ENCODE measurements at regions not wholly inside any gene's neighbourhood (a gene's known extent, or its start where the extent isn't known, plus 50 kb on each side); places are given as distances from the start of the nearest gene placed in this dataset.

DNA sequence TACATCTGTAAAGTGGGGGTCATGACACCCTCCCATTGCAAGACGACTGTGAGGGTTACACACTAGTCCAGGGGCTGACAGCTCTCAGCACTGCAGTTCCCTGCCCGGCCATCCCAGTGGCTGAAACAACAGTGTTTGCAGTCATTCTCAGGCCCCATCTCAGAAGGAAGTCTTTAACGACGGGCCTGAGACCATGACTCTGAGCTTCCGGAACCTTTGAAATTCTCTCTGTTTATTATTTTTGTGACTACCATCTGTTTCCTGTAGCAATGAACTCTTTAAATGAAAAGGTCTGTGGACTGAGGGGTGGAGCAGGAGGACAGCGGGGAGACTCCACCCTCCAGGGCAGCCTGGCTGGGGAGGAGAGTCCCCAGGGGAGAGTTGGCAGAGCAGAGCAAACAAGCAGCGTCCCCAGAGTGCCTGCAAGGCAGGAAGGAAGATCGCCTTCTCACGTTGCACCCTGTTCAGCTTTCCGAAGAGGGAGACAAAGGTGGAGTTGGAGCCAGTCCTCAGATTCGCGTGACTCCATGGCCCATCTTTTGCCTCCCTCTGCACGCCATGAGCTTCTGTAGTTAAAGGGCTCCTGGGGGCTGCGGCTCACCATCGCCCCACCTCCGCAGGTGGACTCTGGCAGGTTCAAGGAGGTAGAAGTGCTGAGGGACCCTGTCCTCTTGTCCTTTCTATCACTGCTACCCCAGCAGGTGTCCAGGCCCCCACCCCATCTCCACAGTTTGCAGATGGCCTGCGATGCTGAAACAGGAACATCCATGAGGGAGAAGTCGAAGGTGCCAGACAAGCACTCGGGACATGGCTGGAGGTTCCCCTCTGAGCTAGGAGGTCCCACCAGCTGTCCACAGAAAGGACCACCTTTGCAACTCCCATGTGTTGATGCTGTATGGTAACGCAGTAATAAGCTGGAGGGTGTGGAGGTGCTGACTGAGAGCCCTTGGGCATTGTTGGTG lies 525.8 kb upstream of the PROK2 start:
- DNase-seq (ENCODE audit: low read depth in 2 of 3, low spot score in 2 of 3) = no peak

DNA sequence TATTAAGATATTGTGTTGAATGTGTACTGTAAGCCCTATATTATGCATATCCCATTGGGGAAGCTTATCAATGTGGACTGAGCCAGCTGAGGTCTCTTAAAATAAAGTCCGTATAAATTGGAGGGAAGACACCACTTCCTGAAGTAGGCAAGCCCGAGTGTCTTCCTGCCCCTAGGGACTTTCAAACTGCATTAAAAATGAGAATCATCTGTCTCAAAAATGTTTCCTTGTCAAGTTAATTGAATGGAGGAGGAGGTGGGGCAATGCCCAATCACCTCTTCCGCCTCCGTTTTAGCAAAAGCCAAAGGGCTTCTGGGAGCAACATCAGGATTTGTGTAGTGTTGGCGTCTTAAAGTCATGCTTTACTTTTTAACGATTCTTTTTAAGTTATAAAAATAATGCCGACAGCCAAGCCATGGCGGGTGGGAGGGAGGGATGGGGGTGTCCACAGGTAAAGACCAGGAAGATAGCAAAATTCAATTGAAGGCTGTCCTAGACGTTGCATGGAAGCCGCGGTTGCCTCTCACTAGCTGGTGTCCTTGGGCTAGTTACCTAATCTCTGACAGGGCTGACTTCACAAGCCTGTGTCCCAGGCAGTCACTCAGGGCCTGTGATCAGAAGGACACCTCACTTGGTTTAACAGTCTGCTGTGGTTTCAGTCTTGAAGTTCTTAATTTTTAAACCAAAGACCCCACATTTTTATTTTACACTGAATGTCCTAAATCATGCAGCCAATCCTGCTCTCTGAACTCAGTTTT lies 524.9 kb upstream of the PROK2 start:
- no peak for DNase-seq (ENCODE audit: low read depth in 2 of 3, low spot score in 2 of 3)

DNA sequence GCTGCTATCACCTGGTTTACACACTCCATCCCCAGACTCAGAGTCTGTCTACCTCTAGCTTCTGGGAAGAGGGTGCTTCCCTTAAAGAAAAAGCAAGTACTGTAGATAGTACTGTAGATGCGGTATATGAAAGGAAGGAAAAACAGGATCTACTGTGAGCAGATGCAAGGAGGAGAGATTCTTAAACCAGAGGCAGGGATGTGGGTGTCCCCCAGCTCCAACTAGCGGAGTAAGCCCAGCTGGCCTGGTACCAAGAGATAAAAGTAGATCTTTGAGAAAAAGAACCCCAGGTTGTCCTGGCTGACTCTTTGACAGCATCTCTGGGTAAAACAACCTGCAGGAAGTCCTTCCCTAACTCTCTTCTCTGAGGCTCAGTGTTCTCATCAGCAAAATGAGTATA lies 523.7 kb upstream of the PROK2 start:
- DNase-seq (ENCODE audit: low read depth in 2 of 3, low spot score in 2 of 3) = no peak

DNA sequence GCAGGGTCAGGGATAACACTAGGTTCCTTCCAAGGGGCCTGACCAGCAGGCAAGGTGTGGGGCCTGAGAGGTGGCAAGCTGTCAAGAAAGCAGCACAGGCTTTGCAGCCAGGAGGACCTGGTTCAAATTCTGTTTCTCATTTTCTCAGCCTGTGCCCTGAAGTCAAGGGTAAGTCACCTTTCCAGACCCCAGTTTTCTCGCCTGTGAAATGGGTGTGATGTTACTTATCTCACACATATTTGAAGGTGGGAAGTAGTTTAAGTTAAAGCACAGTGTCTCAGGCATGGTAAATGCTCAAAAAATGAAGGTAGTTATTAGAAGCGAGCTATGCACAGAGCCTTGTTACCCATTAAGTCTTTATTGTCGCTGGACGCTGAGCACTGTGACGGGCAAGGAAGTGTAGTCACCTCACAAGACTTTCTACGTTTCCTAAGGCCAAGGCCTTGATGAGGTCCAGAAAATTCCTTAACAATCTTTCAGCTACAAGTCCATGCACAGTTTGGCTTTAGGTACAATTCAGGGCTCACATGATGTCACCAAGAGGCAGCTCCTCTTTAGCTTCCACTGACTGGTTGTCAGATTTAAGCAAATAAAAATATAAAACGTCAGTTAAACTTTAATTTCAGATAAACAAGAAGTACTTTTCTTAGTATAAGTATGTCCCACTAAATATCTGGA lies 522.6 kb upstream of the PROK2 start:
- DNase-seq (ENCODE audit: low read depth in 2 of 3, low spot score in 2 of 3) = no peak

DNA sequence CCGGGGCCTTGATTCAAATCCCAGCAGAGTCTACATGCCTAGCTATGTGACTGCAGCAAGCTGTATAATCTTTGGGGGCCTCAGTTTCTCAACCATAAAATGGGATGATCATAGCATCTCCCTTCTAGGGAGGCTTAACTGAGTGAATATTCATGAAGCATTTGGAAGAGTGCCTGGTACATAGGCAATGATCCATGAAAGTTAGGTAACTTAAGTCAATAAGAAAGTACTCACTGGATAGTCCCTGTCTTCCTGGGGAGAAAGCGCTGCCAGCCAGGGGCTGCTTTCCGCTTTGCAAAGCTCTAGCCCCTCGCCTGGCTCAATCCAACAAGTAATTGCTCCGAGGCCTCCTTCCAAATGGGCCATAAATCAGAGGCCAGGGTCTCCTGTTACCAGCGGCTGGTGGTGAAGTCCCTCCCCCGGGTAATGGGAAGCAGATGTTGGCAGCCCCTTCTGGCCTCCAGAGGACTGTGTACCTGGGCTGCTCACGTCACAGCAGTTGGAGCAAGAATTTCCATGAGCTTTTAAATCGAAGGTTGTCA lies 521.9 kb upstream of the PROK2 start:
- no peak for DNase-seq (ENCODE audit: low read depth in 2 of 3, low spot score in 2 of 3)

DNA sequence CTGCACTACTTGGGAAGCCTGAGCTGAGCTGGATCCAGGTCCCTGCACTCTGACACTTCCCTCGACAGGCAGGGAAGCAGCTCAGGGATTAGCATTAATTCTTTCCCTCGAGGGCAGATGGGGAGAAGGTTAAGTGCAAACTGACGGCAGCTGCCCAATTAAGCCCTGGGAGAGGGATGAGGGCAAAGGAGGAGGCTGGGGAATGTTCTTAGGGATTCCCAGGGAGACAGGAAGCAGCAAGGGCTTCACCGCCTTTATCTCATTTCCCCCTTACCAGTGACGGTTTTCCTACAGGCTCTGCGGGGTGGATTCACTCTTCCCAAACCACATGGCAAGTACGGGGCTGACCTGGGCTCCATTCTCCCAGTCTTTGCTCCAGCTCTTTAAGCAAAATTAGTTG lies 519.0 kb upstream of the PROK2 start:
- DNase-seq (ENCODE audit: low read depth in 2 of 3, low spot score in 2 of 3) = no peak

DNA sequence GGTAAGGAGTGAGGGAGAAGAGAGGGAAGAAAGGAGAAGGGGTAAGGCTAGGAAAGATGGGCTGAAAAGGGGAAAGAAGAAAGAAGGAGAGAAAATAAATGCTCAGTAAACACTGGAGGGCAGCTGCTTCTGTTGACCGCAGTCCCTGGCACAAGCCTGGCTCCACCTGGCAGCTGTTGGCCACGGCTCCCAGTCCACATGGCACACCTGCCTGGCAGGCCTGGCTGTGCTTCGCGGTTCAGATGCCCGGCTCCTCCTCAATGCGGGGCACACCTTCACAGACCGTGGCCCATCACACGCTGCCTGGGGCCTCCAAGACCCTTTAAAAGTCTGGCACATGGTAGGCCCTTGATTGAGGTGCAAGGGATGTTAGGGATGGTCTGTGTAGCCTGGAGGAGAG lies 516.8 kb upstream of the PROK2 start:
- DNase-seq (ENCODE audit: low read depth in 2 of 3, low spot score in 2 of 3) = no peak

DNA sequence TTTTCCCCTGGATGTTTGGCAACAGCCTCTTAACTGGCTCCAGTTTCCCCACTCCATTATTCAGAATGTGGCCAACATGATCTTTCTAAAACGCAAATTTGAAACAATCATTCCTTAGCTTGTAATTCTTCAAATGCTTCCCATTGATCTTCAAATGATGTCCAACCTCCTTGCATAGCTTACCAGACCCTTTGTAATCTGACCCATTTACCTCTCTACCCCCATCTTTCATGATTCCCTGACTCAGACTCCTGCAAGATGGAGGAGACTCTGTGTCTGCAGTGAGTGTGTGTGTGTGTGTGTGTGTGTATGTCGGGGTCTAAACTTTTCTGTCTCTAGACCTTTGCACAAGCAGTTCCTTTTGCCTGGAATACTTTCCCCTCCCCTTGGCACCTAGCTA lies 515.7 kb upstream of the PROK2 start:
- DNase-seq (ENCODE audit: low read depth in 2 of 3, low spot score in 2 of 3) = no peak

DNA sequence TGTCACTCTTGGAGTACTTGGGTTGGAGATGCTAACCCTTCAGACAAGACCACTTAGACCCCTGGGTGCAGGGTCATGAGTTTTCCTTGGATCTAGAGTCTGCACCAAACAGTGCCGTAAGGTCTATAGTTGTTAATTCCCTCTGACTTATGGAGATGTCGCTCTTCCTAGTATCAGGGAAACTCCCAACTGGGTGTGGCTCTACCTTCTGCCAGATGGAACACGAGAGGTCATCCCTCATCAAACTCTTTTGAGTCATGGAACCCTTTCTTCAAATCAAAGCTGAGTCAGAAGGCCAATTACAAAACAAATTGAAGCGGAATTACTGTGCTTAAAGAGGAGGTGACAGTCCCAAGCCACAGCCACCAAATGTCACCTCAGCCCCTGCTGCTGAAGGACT lies 514.9 kb upstream of the PROK2 start:
- no peak for DNase-seq (ENCODE audit: low read depth in 2 of 3, low spot score in 2 of 3)

DNA sequence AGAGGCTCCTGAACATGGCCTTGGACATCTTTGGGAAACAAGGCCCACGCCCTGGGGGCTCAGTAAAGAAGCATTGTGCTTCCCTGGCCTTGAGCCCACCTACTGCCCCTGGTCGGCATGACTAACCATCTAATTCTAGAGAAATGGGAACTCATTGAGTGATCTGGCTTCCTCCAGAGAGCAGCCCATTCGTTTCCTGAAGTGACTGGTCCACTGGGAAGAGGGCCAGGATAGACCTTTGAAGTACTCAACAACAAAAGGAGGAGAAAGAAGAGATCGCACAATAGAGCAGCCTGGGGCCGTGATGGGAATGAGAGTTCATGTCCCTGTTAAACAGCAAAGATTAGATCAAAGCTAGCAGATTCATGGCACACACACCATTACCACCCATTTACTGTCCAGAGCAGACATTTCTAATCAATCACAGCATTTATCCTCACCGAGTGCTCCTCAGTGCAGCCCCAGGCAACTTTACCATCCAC lies 514.4 kb upstream of the PROK2 start:
- no peak for DNase-seq (ENCODE audit: low read depth in 2 of 3, low spot score in 2 of 3)

DNA sequence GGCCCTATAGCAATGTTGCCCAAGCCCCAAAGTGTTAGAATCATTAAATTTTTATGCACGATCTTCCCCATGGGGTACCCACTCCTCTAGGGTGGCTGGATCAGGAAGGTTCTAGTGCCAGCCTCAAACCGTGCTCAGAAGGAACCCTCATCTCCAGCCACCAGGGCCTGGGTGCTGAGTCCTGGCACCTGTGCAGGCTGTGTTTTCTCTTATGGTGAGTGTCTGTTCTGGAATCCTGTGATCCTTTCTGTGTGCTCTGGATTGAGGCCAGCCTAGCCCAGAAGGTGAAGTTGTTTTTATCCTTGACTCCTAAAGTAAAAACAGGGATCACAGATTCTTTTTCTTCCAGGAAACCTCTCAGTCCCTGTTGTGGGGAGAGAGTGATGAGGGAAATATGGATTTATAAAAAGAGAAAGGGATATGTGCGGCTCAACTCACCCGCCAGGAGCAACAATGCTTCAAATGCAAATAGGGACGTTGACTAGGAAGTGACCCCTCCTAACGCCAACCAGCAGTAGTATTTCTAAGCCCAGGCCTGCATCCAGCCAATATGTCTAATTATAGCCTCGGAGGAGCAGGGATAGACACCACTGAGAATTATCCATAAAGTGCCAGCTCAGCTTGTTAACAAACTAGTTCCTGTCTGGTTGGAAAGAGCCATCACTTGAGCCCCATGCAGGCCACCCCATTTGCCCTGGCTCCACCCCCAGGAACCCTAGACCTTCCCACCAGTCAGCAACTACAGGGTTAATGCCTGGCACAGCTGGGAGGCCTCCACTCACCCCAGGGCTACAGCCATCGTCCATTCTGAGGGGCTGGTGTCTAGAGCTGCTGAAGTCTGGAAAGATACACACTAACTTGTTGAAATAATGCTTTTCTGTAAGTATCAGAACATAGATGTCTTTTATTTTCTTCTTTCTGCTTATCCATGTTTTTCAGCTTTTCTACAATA lies 513.5 kb upstream of the PROK2 start:
- no peak for DNase-seq (ENCODE audit: low read depth in 2 of 3, low spot score in 2 of 3)

DNA sequence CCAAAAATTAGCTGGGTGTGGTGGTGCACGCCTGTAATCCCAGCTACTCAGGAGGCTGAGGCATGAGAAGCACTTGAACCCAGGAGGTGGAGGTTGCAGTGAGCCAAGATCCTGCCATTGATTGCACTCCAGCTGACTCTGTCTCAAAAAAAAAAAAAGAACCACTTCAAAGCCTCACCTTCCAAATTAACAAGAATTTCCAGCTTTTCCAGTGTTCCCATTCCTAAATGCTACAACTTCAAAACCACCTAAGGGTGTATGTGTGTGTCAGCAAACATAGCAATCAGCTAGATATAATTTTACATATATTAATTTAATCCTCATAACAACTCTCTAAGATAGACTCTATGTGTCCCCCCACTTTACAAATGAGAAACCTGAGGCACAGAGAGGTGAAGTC lies 512.5 kb upstream of the PROK2 start:
- no peak for DNase-seq (ENCODE audit: low read depth in 2 of 3, low spot score in 2 of 3)

DNA sequence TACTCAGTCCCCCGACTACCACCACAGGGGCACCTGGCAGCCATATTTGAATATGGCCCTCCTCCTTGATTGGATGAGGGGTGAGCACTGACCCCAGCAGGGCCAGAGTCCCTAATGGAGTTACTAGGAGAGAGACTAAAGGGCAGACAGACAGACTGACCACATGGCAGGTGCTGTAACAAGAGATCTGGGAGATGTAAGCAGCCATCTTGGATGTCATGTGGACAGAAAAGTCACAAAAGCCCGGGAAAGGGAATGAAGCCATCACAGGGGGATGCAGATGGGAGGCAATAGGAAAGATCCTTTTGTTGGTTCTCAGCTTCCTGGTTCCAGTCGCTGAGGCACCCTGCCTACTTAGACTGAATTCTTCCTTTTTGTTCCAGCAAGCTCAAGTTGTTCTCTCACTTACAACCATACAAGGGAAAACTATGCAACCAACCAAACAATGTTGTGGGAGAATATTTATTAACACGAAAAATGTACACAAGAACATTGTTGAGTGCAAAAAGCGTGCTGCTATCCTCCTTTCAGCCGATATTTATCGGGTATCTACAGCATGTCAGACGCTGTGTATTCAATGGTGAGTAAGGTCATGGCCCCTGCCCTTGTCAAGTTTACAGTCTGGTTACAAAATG lies 511.6 kb upstream of the PROK2 start:
- DNase-seq (ENCODE audit: low read depth in 2 of 3, low spot score in 2 of 3) = no peak

DNA sequence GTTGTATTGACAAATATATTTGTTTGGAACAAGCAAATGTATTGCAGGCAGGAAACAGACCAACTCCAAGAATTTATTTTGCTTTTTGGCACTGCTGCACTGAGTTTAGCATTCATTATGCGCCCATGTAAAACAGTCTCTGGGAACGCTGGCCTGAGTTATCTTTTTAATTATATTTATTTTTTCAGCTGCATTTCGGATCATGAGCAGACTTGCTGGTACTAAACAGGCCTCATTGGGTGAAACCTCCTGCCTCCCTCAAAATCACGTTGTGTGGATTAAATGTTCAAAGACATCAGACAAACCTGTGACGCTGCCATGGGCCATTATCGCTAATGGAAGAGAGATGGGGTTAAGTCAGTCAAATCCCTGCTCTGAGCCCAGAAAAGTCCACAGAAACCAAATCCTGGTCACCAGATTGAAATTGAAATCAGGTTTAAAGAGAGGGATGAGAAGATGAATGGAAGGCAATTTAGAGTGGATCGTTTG lies 511.1 kb upstream of the PROK2 start:
- DNase-seq (ENCODE audit: low read depth in 2 of 3, low spot score in 2 of 3) = no peak

DNA sequence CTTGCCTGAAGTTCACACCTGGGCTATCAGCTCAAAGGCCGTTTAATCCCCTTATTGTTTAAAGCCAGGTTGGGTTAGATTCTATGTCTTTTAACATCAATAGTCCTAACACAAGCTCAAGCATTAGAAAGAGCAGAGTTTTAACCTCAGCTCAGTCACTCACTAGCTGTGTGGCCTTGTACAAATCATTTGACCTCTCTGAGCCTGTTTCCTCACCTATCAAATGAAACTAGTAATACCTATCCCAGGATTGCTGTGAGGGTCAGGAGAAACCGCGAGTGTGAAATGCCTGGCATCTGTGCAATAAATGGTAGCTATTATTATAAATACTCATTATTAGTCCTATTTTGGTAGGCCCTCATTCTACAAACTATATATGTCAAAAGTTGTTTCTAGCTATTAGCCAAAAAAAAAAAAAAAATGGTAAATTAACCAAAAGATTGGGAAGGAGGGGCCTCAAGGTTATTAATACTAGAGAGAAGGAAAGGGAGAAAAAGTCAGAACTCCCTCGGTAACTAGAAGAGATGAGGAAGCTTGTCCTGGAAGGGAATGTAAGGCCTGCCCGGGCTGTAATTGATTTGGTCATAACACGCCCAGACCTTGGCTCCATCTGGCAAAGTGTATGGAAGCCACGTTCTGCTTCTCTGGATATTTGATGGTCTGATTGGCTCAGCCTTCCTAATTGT lies 510.5 kb upstream of the PROK2 start:
- DNase-seq (ENCODE audit: low read depth in 2 of 3, low spot score in 2 of 3) = no peak

DNA sequence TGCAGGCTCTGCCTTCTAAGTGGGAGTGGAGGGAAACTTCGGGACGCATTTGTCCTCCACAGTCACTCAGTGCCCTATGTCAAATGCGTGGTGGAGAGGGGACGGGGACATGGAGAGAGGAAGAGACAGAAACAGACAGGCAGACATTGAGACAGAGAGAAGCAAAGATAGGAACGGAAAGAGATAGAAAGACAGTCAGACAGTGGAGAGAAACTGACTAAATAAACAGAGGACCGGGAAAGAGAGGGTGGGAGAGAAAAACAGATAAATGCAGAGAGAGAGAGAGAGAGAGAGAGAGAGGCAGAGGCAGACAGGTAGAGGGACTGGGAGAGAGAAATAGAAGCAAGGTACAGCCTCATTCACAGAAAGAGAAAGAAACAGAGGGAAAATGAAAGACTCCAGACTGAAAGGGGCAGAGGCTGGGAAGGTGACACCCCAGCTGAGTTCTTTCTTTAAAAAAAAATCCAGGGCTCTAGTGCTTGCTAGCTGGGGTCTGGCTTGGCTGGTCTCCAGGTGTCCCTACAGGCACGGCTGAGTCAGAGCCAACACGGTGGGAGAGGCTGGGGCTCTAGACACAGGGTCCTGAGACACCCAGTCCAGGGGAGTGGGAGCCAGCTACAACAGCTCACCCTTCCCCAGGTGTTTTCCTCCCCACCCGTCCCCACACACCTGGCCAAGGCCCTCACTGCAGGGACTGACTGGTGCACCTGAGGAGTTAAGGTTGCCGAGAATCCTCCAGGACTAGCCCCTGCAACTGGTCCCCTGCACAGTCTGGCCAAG lies 506.1 kb upstream of the PROK2 start:
- DNase-seq (ENCODE audit: low read depth in 2 of 3, low spot score in 2 of 3) = no peak

DNA sequence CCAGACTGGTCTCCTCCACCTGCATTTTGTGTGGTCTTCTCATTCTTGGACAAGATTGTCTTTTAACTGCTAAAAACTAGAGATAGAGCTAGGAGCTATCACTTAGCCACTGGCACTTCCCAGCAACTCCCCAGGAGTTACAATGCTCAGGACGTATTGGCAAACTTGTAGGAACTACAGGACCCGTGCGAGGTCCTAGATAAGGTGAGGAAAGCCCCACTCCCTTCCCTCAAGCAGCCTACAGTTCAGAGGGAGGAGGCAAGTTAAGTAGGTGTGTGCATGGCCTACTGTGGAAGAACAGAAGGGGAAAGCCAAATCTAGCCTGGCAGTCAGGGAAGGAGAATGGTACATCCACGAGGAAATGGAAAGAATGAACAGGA lies 504.7 kb upstream of the PROK2 start:
- no peak for DNase-seq (ENCODE audit: low read depth in 2 of 3, low spot score in 2 of 3)

DNA sequence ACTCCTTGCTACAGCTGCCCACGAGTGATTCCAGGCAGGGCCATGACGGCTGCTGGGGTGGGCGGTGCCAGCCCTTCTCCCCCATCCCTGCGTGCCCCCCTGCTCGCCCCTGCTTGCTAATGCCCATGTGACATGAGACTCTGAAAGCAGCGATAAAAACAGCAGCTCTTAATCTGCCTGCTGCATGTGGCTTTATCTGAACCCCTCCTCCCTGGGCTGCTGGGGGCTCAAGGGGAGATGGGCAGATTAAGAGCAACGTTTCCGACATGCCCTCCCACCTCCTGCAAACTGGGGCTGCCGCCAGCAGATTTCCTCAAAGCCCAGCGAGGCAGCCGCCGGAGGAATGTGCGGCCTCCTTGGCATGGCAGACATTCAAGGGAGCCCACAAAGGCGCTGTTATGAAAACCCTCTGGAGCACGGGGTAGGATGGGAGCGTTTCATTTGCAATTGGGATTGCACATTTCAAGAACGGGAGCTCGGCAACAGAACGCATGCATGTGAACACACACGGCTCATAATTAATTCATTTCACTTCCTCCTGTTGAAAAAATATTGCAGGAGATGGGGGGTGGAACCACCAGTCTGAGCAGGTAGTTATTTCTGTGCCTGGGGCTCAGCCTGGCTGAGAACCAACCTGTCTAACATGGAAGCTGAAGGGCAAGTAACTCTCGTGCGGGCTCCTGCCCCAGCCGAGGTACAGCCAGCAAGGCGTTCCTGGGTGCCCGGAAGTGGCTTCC lies 504.2 kb upstream of the PROK2 start:
- no peak for DNase-seq (ENCODE audit: low read depth in 2 of 3, low spot score in 2 of 3)

Measured in activated CD8-positive, alpha-beta memory T cell treated with anti-CD3 and anti-CD28 coated beads for 48 hours (primary cell).